ENCODE measurements at regions not wholly inside any gene's neighbourhood (a gene's known extent, or its start where the extent isn't known, plus 50 kb on each side); places are given as distances from the start of the nearest gene placed in this dataset.

DNA sequence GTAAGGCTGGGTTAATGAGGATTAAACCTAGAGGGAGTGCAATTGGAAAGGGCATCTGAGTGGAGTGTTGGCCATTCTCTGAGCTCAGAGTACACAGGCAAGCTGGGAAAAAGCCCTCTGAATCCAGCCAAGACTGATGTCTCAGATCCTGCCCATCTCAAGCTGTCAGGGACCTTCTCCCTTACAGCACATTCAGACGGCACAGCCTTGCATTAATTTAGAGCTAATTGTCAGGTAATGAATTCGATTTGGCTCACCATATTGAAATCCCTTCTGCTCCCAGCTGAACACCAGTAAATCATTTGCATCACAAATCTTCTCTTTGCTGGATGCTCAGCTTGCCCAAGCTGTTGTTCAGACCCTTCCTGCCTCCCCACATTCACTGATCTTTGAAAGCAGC, 399.3 kb upstream of the PODXL start:
- TF ChIP-seq, protein P1, sequence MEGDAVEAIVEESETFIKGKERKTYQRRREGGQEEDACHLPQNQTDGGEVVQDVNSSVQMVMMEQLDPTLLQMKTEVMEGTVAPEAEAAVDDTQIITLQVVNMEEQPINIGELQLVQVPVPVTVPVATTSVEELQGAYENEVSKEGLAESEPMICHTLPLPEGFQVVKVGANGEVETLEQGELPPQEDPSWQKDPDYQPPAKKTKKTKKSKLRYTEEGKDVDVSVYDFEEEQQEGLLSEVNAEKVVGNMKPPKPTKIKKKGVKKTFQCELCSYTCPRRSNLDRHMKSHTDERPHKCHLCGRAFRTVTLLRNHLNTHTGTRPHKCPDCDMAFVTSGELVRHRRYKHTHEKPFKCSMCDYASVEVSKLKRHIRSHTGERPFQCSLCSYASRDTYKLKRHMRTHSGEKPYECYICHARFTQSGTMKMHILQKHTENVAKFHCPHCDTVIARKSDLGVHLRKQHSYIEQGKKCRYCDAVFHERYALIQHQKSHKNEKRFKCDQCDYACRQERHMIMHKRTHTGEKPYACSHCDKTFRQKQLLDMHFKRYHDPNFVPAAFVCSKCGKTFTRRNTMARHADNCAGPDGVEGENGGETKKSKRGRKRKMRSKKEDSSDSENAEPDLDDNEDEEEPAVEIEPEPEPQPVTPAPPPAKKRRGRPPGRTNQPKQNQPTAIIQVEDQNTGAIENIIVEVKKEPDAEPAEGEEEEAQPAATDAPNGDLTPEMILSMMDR (IDR thresholded peaks at IDR 0.05 in 2 of 3, conservative IDR thresholded peaks at IDR 0.05 in 1 of 3; ENCODE audit: insufficient read depth in 2 of 3, low read depth in 1 of 3, low read length in 3 of 3), result no peak
- TF ChIP-seq, protein P2, sequence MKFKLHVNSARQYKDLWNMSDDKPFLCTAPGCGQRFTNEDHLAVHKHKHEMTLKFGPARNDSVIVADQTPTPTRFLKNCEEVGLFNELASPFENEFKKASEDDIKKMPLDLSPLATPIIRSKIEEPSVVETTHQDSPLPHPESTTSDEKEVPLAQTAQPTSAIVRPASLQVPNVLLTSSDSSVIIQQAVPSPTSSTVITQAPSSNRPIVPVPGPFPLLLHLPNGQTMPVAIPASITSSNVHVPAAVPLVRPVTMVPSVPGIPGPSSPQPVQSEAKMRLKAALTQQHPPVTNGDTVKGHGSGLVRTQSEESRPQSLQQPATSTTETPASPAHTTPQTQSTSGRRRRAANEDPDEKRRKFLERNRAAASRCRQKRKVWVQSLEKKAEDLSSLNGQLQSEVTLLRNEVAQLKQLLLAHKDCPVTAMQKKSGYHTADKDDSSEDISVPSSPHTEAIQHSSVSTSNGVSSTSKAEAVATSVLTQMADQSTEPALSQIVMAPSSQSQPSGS (CRISPR knock-in tag; IDR thresholded peaks at IDR 0.05), result no peak
- TF ChIP-seq THRAP3 (IDR thresholded peaks at IDR 0.05; ENCODE audit: borderline replicate concordance), result no peak
- no peak for TF ChIP-seq NFXL1 (CRISPR knock-in tag; IDR thresholded peaks at IDR 0.05)
- no peak for TF ChIP-seq EZH2 (IDR thresholded peaks at IDR 0.05; ENCODE audit: borderline replicate concordance, low read depth, low read length)
- no peak for TF ChIP-seq TRIM28 (IDR thresholded peaks at IDR 0.05)
- TF ChIP-seq HNRNPH1 (optimal IDR thresholded peaks at IDR 0.05; ENCODE audit: low read depth, low read length), result no peak
- TF ChIP-seq, protein P3, sequence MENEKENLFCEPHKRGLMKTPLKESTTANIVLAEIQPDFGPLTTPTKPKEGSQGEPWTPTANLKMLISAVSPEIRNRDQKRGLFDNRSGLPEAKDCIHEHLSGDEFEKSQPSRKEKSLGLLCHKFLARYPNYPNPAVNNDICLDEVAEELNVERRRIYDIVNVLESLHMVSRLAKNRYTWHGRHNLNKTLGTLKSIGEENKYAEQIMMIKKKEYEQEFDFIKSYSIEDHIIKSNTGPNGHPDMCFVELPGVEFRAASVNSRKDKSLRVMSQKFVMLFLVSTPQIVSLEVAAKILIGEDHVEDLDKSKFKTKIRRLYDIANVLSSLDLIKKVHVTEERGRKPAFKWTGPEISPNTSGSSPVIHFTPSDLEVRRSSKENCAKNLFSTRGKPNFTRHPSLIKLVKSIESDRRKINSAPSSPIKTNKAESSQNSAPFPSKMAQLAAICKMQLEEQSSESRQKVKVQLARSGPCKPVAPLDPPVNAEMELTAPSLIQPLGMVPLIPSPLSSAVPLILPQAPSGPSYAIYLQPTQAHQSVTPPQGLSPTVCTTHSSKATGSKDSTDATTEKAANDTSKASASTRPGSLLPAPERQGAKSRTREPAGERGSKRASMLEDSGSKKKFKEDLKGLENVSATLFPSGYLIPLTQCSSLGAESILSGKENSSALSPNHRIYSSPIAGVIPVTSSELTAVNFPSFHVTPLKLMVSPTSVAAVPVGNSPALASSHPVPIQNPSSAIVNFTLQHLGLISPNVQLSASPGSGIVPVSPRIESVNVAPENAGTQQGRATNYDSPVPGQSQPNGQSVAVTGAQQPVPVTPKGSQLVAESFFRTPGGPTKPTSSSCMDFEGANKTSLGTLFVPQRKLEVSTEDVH (IDR thresholded peaks at IDR 0.05; ENCODE audit: low read depth, partially characterized antibody), result no peak
